GM12878 (cell line): ENCODE measurements at regions not wholly inside any gene's neighbourhood (a gene's known extent, or its start where the extent isn't known, plus 50 kb on each side); places are given as distances from the start of the nearest gene placed in this dataset.

Experiments used
- ATAC-seq: fragments of 200-7000 bp; cut with Tn5 transposase; 3 replicates; pipeline ENCODE4 v1.9.1; 2020; ENCODE audit warnings: mild to moderate bottlenecking, moderate library complexity
- BruUV-seq: library from RNA; stranded (reverse); fragments of 400-500 nt; replicated peaks from 2 replicates; lab custom pipeline; 2021; lab: Mats Ljungman, UMichigan
- CTCF ChIA-PET: fragments of 300-600 bp; sonication (Branson Sonifier 250); formaldehyde crosslinking; extraction: SDS; loops from one replicate; lab custom pipeline; 2021; ENCODE audit warnings: inconsistent platforms; lab: Yijun Ruan, JAX
- POLR2A ChIA-PET: fragments of 350-600 bp; formaldehyde crosslinking; extraction: SDS; loops from one replicate; lab custom pipeline; 2021; ENCODE audit warnings: inconsistent platforms; lab: Charles Lee
- RAD21 ChIA-PET: fragments of 300-600 bp; sonication (Branson Sonifier 250); formaldehyde crosslinking; loops from one replicate; lab custom pipeline; 2023; ENCODE audit warnings: antibody characterized with exemption; ENCODE audit not compliant: unreplicated experiment; lab: Charles Lee
- SMC1A ChIA-PET: fragments of 300-600 bp; sonication (Branson Sonifier 250); formaldehyde crosslinking; loops from one replicate; lab custom pipeline; 2023; ENCODE audit not compliant: unreplicated experiment, uncharacterized antibody; lab: Charles Lee
- DNase-seq: peaks from one replicate; pipeline ENCODE4 v3.0.0-alpha.2; 2011; ENCODE audit warnings: low read depth, low spot score
- FAIRE-seq: peaks from 3 replicates; lab custom pipeline; 2011; peaks lifted over from hg19 to GRCh38; lab: Jason Lieb, UNC
- H2AFZ ChIP-seq: 2 replicates; pipeline ENCODE4 v1.6.0; 2011; ENCODE audit warnings: low read depth, low read length, control low read depth; ENCODE audit not compliant: control insufficient read depth
- H3K27ac ChIP-seq: 2 replicates; pipeline ENCODE4 v1.5.1; 2011; ENCODE audit warnings: control low read depth; ENCODE audit not compliant: control insufficient read depth, insufficient read depth
- H3K27me3 ChIP-seq, 2 experiments: replicated peaks in 1 of 2; 2 replicates each; pipeline versions ENCODE4 v1.6.0 to v1.6.1; 2011; ENCODE audit warnings: low read length in 1 of 2; ENCODE audit not compliant: control insufficient read depth in 2 of 2, insufficient read depth in 2 of 2
- H3K36me3 ChIP-seq, 2 experiments: 2 replicates each; pipeline ENCODE4 v1.5.1; 2011; ENCODE audit warnings: low read length in 1 of 2; ENCODE audit not compliant: control insufficient read depth in 2 of 2, insufficient read depth in 2 of 2
- H3K4me1 ChIP-seq: 2 replicates; pipeline ENCODE4 v1.6.1; 2011; ENCODE audit warnings: mild to moderate bottlenecking, low read length, moderate library complexity, mixed read lengths; ENCODE audit not compliant: control insufficient read depth, insufficient read depth
- H3K4me2 ChIP-seq: 2 replicates; pipeline ENCODE4 v1.6.0; 2011; ENCODE audit warnings: control low read depth; ENCODE audit not compliant: control insufficient read depth, insufficient read depth
- H3K4me3 ChIP-seq: fragments of 200-600 bp; sonication (generic); 2 replicates; pipeline ENCODE4 v1.5.1; 2016
- H3K79me2 ChIP-seq: 2 replicates; pipeline ENCODE4 v1.6.0; 2011; ENCODE audit warnings: low read length; ENCODE audit not compliant: control insufficient read depth, insufficient read depth
- H3K9ac ChIP-seq: 2 replicates; pipeline ENCODE4 v1.8.0; 2011; ENCODE audit warnings: low read length, control low read depth, mixed read lengths; ENCODE audit not compliant: control insufficient read depth, insufficient read depth
- H3K9me3 ChIP-seq: replicated peaks from 3 replicates; pipeline ENCODE4 v1.5.1; 2011; ENCODE audit warnings: mild to moderate bottlenecking, low read length; ENCODE audit not compliant: control insufficient read depth, insufficient read depth
- H4K20me1 ChIP-seq: 2 replicates; pipeline ENCODE4 v1.6.0; 2011; ENCODE audit not compliant: control insufficient read depth, insufficient read depth
- CREB1 ChIP-seq: IDR thresholded peaks from 2 replicates; pipeline ENCODE4 v1.6.1; 2012; ENCODE audit warnings: low read depth, mild to moderate bottlenecking, inconsistent platforms
- CTCF ChIP-seq, 3 experiments: IDR thresholded peaks in 2 of 3; conservative IDR thresholded peaks in 1 of 3; 2 replicates each; pipeline ENCODE4 v1.5.1; 2011; ENCODE audit warnings: low read depth in 3 of 3, low read length in 3 of 3, mild to moderate bottlenecking in 3 of 3, control low read depth in 2 of 3, moderate library complexity in 2 of 3, inconsistent platforms in 1 of 3, mixed read lengths in 1 of 3; ENCODE audit not compliant: control insufficient read depth in 2 of 3, insufficient read depth in 1 of 3; ENCODE audit errors: extremely low read depth in 1 of 3
- FOXM1 ChIP-seq: IDR thresholded peaks from 2 replicates; pipeline ENCODE4 v1.6.1; 2012; ENCODE audit warnings: low read depth, mild to moderate bottlenecking, inconsistent platforms, low read length, moderate library complexity
- RAD21 ChIP-seq: IDR thresholded peaks from 2 replicates; pipeline ENCODE4 v1.6.1; 2011; ENCODE audit warnings: mild to moderate bottlenecking, low read depth, low read length, moderate library complexity; ENCODE audit not compliant: insufficient read depth
- WGBS: methylation state at CpG from one replicate; pipeline ENCODE4 v1.1.6; 2016; ENCODE audit warnings: low lambda C conversion rate; ENCODE audit not compliant: insufficient replicate concordance, insufficient coverage; ENCODE audit errors: missing lambda C conversion rate; 5-methylcytosine and 5-hydroxymethylcytosine counted together
- in situ Hi-C: fragments of 300-500 bp; cut with MboI; formaldehyde crosslinking; loops from 9 replicates; pipeline ENCODE4 v1.14.3; 2018; ENCODE audit warnings: mixed read lengths
- intact Hi-C: fragments of 100-400 bp; cut with micrococcal nuclease; formaldehyde crosslinking; loops from one replicate; pipeline ENCODE4 v1.14.2; 2022; ENCODE audit not compliant: unreplicated experiment

GRCh38 chr9:120109242-120109641 lies 470.7 kb downstream of the CDK5RAP2 start:
- SMC1A ChIA-PET = no interaction called here
- 12% methylated on average over 3 of the region's 3 CpGs for WGBS

More at GRCh38 chr9:120109242-120109641, 470.7 kb downstream of the CDK5RAP2 start:
- no peak for DNase-seq
- BruUV-seq = no TSS peak
- CTCF ChIA-PET = no interaction called here
- H3K9me3 ChIP-seq = no peaks in the 10 kb centered on the region
- H3K4me3 ChIP-seq = no peak overlapping the region
- H3K4me2 ChIP-seq = no peak overlapping the region
- H2AFZ ChIP-seq = no peak overlapping the region
- TF ChIP-seq FOXM1 = no peak
- TF ChIP-seq CTCF (IDR thresholded peaks at IDR 0.05 in 2 of 3, conservative IDR thresholded peaks at IDR 0.05 in 1 of 3; ENCODE audit: control insufficient read depth in 2 of 3, extremely low read depth in 1 of 3, insufficient read depth in 1 of 3, low read depth in 3 of 3, low read length in 3 of 3) = peak in 1 of 3 experiments; percentile 6; a peak in 1 of 6 replicates
- TF ChIP-seq RAD21 = 0 out of 2 replicates have a peak, but pooled peaks have one; percentile 12
- TF ChIP-seq CREB1 = no peak
- TF ChIP-seq, all 136 proteins: peak for 2
- no peaks in the 10 kb centered on the region for H3K79me2 ChIP-seq
- ChIA-PET RAD21 (no interaction called here), POLR2A (no interaction called here)
- H3K9ac ChIP-seq = no peak overlapping the region
- no peaks in the 10 kb centered on the region for H3K36me3 ChIP-seq
- ATAC-seq (0 out of 3 replicates have a peak, but pooled peaks have one; percentile 55), FAIRE-seq (no peak)
- H4K20me1 ChIP-seq = no peaks in the 10 kb centered on the region
- no peaks in the 10 kb centered on the region for H3K27me3 ChIP-seq
- H3K27ac ChIP-seq = no peak overlapping the region
- intact Hi-C loops (no loop called here), in situ Hi-C loops (no loop called here)
- no peaks in the 10 kb centered on the region for H3K4me1 ChIP-seq
